GM18867 (cell line): ENCODE measurements at regions not wholly inside any gene's neighbourhood (a gene's known extent, or its start where the extent isn't known, plus 50 kb on each side); places are given as distances from the start of the nearest gene placed in this dataset.
A peak's percentile ranks its signal among the peaks of the same experiment; 100 is the strongest.
"Not testable (repeated sequence)": the region's sequence is repeated elsewhere in the genome, so short reads cannot be mapped to it uniquely, and the experiment has no call there.

ENCODE experiments used
- ATAC-seq: cut with Tn5 transposase; IDR thresholded peaks from one replicate; pipeline ENCODE4 v1.9.1; 2021; ENCODE audit warnings: mild to moderate bottlenecking, moderate library complexity; ENCODE audit not compliant: unreplicated experiment

DNA sequence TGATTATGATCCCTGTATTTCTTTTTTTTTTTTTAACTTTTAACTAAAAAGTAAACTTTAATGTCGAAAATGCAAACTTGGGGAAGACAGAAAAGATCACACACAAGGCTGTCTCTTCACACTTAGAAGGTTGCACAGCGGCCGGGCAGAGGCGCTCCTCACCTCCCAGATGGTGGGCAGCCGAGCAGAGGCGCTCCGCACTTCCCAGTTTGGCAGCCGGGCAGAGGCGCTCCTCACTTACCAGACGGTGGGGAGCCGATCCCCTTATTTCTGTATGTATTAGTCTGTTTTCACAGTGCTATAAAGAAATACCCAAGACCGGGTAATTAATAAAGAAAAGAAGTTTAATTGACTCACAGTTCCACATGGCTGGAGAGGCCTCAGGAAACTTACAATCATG, 805.6 kb upstream of the SPRY2 start:
- not testable (repeated sequence) for ATAC-seq

GRCh38 chr13:81142306-81142999, 801.5 kb upstream of the SPRY2 start:
- ATAC-seq, result no peak

- no peak for ATAC-seq
Observed at GRCh38 chr13:81140675-81141074, 799.7 kb upstream of the SPRY2 start.

DNA sequence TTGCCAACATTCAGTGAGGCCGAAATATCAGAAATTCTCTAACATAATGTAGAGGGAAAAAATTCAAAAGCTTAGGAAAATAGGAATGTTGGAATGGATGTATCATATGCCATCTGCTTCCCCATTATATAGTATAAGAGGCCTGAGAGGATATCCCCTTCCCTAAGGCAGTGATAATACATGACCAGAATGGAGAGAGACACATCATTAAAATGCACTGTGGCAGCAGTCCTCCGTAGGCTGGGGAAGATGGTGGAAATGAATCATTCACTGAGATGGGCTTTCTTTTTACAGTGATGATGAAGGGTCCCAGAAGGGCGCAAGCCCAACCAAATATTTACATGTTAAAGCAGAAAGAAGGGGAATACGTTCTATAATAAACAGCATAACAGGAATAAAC, 799.1 kb upstream of the SPRY2 start:
- no peak for ATAC-seq

DNA sequence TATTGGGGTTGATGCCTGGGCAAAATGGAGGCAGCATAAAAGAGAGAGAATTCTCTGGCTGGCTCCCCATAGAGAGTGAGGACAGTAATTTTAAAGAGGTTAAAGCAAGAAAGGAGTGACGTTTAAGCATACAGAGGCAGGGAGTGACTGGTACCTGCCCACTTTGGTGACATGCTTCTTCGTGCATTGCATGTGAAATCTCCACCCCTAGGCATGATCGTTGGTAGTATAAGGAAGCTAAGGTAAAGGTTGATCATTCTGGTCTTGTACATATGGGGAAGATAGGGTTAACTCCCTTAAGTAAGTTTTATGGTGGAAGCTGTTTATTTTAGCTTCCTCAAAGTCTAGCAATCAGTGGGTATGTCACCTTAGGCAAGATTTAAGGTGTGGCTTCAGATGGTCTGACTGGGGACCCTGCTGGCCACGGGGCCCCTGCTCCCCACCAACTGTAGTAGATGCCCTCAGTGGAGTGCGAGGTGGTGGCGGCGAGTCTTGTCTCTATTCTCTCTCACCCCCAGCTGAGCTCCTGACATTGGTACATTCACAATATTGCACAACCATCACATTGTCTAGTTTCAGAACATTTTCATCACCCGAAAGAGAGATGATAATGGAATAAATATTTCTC, 797.5 kb upstream of the SPRY2 start:
- no peak for ATAC-seq

DNA sequence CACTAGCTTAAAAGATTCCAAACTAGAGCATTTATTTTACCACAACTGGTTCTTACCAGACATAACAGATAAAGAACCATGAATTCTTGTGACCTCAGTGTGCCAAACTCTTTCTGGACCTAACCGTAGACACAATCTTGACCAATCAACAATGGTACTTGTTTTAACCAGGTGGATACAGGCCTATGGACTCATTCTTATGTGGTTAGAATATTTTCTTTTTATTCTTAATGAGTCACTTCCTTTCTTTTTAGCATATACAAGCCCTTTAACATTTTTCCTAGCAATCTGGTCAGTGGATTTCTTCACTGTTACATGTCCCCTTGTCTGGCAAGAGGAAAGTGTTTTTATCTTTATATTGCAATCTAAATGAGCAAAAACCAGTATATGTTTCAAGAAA, 792.1 kb upstream of the SPRY2 start:
- ATAC-seq, result no peak

DNA sequence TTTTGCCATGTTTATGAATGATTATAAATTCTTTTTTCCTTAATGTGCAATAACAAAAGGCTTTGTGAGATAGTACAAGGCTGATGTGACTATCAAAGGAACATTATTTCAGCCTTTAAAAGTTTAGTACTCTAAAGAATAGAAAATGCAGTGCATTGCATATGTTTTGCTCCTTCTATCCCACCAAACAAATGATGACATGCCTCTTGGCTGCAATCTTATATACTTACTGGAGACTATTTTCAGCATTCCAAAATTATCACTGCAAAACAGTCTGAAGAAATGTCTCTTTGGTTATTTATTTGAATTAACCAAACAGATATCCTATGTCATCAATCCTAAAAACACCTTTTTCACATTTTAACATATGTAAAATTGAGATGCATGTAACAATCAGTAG, 776.5 kb upstream of the SPRY2 start:
- ATAC-seq, result no peak

- peak; percentile 67 for ATAC-seq
Observed at GRCh38 chr13:81116461-81117282, 775.7 kb upstream of the SPRY2 start.

- no peak for ATAC-seq
Observed at GRCh38 chr13:81109026-81109425, 768.1 kb upstream of the SPRY2 start.

- no peak for ATAC-seq
Observed at GRCh38 chr13:81106348-81106747, 765.4 kb upstream of the SPRY2 start.

- no peak for ATAC-seq
Observed at GRCh38 chr13:81104035-81104715, 763.2 kb upstream of the SPRY2 start.

GRCh38 chr13:81102066-81102465, 761.1 kb upstream of the SPRY2 start:
- not testable (repeated sequence) for ATAC-seq

DNA sequence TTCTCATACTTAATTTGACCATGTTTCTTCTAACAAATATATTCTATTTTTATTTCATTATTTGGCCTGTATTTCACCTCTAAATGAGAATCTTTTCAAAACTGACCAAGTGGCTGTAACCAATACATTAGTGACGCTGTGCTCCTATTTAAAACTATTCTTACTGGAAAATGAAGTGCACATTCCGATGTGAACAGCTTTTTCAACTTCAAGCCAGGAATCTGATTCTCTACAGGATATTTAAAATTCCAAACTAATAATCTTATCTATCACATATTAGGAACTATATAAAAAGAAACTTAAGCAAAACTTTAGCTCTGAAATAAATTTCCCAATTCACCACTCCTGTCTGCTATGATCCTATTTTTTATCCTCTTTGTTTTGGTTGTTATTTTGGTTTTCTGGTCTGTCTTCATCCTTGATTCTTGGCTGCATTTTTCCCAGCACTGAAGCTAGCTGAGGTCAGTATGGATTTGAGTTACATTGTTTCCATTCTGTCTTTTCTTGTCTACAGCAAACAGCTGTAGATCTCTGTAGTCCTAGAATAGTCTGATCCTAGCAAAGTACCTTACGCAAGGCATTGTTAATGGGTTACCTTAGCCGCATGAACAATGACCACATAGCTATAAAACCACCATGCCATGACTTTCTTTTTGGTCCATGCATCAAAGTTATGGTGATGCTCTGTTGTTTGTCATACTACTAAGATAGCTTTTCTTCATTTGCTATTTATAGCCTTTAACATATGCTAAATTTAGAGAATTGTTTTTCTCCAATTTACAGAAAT, 748.6 kb upstream of the SPRY2 start:
- no peak for ATAC-seq

DNA sequence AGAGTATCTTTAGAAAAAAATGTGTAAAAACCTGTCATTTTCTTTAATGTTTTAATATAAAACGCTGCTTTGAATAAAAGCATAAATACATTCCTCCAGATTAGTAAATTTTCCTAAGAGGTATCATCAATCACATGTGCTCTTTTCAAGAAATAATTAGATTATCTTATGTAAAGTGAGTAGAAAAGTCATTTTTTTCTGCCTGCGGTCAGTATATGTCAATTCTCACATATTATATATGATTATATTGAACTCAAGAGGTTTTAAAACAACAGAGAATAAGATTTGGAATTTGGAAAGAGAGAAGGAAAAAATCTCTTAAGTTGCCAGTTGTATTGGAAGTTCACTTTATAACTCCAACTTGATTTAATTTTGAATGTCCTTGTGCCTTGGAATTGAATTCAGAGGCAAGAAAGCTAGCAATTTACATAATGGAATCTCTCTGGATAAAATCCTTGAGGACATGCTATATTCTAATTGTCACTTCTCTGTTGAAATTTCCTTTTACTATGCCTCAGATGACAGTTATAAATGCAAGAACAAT, 740.1 kb upstream of the SPRY2 start:
- ATAC-seq, result no peak

- no peak for ATAC-seq
Observed at GRCh38 chr13:81078048-81078447, 737.1 kb upstream of the SPRY2 start.

- ATAC-seq, result not testable (repeated sequence)
Observed at GRCh38 chr13:81069822-81070221, 728.9 kb upstream of the SPRY2 start.

DNA sequence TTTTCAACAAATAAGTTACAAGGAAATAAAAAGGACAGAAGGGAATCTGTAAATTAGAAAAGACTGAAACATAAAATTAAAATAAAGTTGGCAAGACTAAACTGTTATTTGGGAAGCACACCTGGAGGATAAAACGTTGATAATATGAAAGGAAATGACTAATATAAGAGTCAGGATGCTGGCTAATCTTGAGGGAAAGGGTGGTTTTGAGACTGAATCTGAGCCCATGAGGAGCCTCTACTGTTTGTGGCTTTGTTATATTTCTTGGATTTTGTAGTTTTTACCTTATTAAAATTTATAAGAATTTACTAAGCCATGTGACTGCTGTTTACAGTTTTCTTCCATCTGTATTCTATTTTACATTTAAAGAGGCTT, 718.0 kb upstream of the SPRY2 start:
- no peak for ATAC-seq

GRCh38 chr13:81058211-81058915, 717.4 kb upstream of the SPRY2 start:
- no peak for ATAC-seq

DNA sequence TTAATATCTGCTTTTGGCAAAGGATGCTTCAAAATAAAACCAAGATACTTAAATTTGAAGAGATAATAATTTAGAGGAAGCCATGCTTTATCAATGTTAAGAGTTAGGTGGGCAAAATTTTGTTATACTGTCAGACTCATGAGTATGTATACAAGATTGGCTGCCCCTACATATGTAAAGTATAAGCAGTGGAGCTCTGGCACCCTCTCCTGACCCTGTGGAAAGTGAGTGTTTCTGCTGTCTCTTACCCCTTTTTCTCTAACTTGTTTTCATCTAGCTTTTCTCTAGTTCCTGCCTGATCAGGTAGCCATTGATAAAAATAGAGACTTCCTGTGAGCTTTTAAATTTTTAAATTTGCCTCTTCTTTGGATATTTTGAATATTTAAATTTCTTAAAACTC, 710.9 kb upstream of the SPRY2 start:
- no peak for ATAC-seq

DNA sequence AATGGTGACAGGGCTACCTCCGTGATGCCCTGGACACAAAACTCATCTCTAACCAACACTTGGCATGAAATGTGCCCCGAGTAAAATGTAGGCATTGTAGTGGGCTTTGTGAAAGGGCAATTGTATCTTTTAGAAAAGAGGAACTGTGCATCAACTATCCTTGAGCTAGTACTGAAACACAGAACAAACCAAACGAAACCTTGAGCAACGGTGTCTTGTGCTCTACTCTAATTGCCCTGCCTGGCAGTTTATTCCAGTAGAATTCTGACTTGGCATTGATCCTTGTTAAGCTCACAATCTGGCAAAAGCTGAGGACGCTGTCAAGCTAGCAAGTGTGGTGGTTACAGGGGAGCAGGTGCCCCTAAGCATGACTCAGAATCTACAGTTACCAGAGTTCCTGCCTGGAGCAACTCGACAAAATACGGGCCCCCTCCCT, 707.1 kb upstream of the SPRY2 start:
- ATAC-seq, result peak; percentile 52
